Neural cell (in vitro differentiated cells): ENCODE measurements at regions not wholly inside any gene's neighbourhood (a gene's known extent, or its start where the extent isn't known, plus 50 kb on each side); places are given as distances from the start of the nearest gene placed in this dataset.

Experiments used
- H2AFZ ChIP-seq: fragments of 200-600, 300-800 bp; sonication (generic), shearing (Covaris generic); 2 replicates; pipeline ENCODE4 v1.6.0; 2014; ENCODE audit warnings: low read depth, mild to moderate bottlenecking, antibody characterized with exemption, low read length, moderate library complexity
- H3F3A ChIP-seq: fragments of 200-600 bp; shearing (Covaris generic); 2 replicates; pipeline ENCODE4 v1.6.1; 2016; ENCODE audit warnings: mild to moderate bottlenecking, moderate library complexity, mixed read lengths, antibody characterized with exemption, low read length; ENCODE audit not compliant: insufficient read depth, poor library complexity, severe bottlenecking
- H3K27ac ChIP-seq: fragments of 200-600, 300-800 bp; sonication (generic), shearing (Covaris generic); 2 replicates; pipeline ENCODE4 v1.5.1; 2014; ENCODE audit warnings: mild to moderate bottlenecking, low read length, moderate library complexity
- H3K27me3 ChIP-seq: fragments of 300-800, 200-600 bp; sonication (generic), shearing (Covaris generic); 2 replicates; pipeline ENCODE4 v1.6.0; 2014; ENCODE audit warnings: mild to moderate bottlenecking, low read depth, low read length, moderate library complexity; ENCODE audit not compliant: insufficient read depth
- H3K36me3 ChIP-seq: fragments of 300-800, 200-600 bp; sonication (generic), shearing (Covaris generic); 2 replicates; pipeline ENCODE4 v1.5.1; 2014; ENCODE audit warnings: mild to moderate bottlenecking, antibody characterized with exemption, low read length, moderate library complexity; ENCODE audit not compliant: insufficient read depth
- H3K4me2 ChIP-seq: fragments of 300-800, 200-600 bp; sonication (generic), shearing (Covaris generic); 2 replicates; pipeline ENCODE4 v1.6.0; 2014; ENCODE audit warnings: mild to moderate bottlenecking, low read length
- H3K4me3 ChIP-seq: fragments of 300-800, 200-600 bp; sonication (generic), shearing (Covaris generic); 2 replicates; pipeline ENCODE4 v1.5.1; 2014; ENCODE audit warnings: mild to moderate bottlenecking, low read length, moderate library complexity
- H3K79me2 ChIP-seq: fragments of 200-600 bp; shearing (Covaris generic); replicated peaks from 2 replicates; pipeline ENCODE4 v1.6.0; 2014; ENCODE audit warnings: mild to moderate bottlenecking, low read length, moderate library complexity; ENCODE audit not compliant: insufficient read depth
- H3K9ac ChIP-seq: fragments of 300-800, 200-600 bp; sonication (generic), shearing (Covaris generic); 2 replicates; pipeline ENCODE4 v1.6.1; 2016; ENCODE audit warnings: mild to moderate bottlenecking, low read length, mixed read lengths
- H3K9me2 ChIP-seq: fragments of 200-600 bp; shearing (Covaris generic); 2 replicates; pipeline ENCODE4 v1.6.1; 2016; ENCODE audit warnings: mild to moderate bottlenecking, low read length, mixed read lengths; ENCODE audit not compliant: insufficient read depth
- H3K9me3 ChIP-seq: fragments of 200-600, 300-800 bp; sonication (generic), shearing (Covaris generic); 2 replicates; pipeline ENCODE4 v1.6.1; 2016; ENCODE audit warnings: mild to moderate bottlenecking, mixed run types, low read length, moderate library complexity, mixed read lengths
- H4K20me1 ChIP-seq: fragments of 200-600 bp; shearing (Covaris generic); 2 replicates; pipeline ENCODE4 v1.6.1; 2016; ENCODE audit warnings: mild to moderate bottlenecking, mixed run types; ENCODE audit not compliant: insufficient read depth
- EP300 ChIP-seq: fragments of 450-650 bp; conservative IDR thresholded peaks from 2 replicates; pipeline ENCODE4 v1.6.1; 2014; ENCODE audit warnings: antibody characterized with exemption, mild to moderate bottlenecking, moderate library complexity; ENCODE audit not compliant: poor library complexity, severe bottlenecking
- EZH2 ChIP-seq: fragments of 200-600, 300-800 bp; shearing (Covaris generic), sonication (generic); IDR thresholded peaks from 2 replicates; pipeline ENCODE4 v1.6.1; 2014; ENCODE audit warnings: antibody characterized with exemption, low read length, borderline replicate concordance, mild to moderate bottlenecking; ENCODE audit not compliant: insufficient read depth, poor library complexity, severe bottlenecking
- MXI1 ChIP-seq: fragments of 450-650 bp; conservative IDR thresholded peaks from 2 replicates; pipeline ENCODE4 v1.6.1; 2014; ENCODE audit warnings: antibody characterized with exemption, mild to moderate bottlenecking; ENCODE audit not compliant: poor library complexity, severe bottlenecking
- POLR2AphosphoS5 ChIP-seq: IDR thresholded peaks from 2 replicates; pipeline ENCODE4 v1.6.1; 2012
- RAD21 ChIP-seq: fragments of 450-650 bp; conservative IDR thresholded peaks from 2 replicates; pipeline ENCODE4 v1.6.1; 2014; ENCODE audit warnings: antibody characterized with exemption, mild to moderate bottlenecking, moderate library complexity
- SMC3 ChIP-seq: fragments of 450-650 bp; conservative IDR thresholded peaks from 2 replicates; pipeline ENCODE4 v1.6.1; 2014; ENCODE audit warnings: antibody characterized with exemption, mild to moderate bottlenecking, moderate library complexity; ENCODE audit not compliant: poor library complexity
- TAF1 ChIP-seq: IDR thresholded peaks from 2 replicates; pipeline ENCODE4 v1.6.1; 2012; ENCODE audit warnings: low read depth
- TF ChIP-seq, protein P1 (sequence below): IDR thresholded peaks from 2 replicates; pipeline ENCODE4 v1.6.1; 2012; ENCODE audit warnings: borderline replicate concordance
- TF ChIP-seq, protein P2 (sequence below): fragments of 450-650 bp; IDR thresholded peaks from 2 replicates; pipeline ENCODE4 v1.5.1; 2014; ENCODE audit warnings: antibody characterized with exemption, mild to moderate bottlenecking, moderate library complexity; ENCODE audit not compliant: poor library complexity, severe bottlenecking

DNA sequence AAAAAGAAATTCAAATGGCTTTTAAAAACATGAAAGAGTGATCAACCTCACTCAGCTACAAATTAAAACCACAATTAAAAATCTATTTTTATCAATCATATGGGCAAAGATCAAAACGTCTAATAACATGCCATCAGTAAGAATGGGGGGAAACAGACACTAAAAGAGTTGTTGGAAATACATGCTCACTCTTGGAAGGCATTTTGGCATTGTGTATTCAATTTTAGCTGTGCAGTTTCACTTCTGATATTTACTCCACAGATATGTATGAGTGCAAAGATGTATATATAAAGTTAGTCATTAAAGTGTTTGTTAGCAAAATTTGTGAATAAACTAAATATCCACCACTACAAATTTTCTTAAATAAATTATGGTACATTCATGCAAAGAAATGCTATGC, 112.3 kb upstream of the TOP1 start:
- Histone ChIP-seq H3F3A (no peaks in the 10 kb centered on the region), H3K9me2 (no peaks in the 10 kb centered on the region), H4K20me1 (no peaks in the 10 kb centered on the region), H3K4me3 (no peak overlapping the region), H3K79me2 (no peaks in the 10 kb centered on the region), H2AFZ (no peak overlapping the region), H3K36me3 (no peaks in the 10 kb centered on the region), H3K9ac (no peak overlapping the region), H3K4me2 (no peak overlapping the region), H3K27me3 (no peaks in the 10 kb centered on the region), H3K27ac (no peak overlapping the region), H3K9me3 (no peaks in the 10 kb centered on the region)
- TF ChIP-seq, protein P1, sequence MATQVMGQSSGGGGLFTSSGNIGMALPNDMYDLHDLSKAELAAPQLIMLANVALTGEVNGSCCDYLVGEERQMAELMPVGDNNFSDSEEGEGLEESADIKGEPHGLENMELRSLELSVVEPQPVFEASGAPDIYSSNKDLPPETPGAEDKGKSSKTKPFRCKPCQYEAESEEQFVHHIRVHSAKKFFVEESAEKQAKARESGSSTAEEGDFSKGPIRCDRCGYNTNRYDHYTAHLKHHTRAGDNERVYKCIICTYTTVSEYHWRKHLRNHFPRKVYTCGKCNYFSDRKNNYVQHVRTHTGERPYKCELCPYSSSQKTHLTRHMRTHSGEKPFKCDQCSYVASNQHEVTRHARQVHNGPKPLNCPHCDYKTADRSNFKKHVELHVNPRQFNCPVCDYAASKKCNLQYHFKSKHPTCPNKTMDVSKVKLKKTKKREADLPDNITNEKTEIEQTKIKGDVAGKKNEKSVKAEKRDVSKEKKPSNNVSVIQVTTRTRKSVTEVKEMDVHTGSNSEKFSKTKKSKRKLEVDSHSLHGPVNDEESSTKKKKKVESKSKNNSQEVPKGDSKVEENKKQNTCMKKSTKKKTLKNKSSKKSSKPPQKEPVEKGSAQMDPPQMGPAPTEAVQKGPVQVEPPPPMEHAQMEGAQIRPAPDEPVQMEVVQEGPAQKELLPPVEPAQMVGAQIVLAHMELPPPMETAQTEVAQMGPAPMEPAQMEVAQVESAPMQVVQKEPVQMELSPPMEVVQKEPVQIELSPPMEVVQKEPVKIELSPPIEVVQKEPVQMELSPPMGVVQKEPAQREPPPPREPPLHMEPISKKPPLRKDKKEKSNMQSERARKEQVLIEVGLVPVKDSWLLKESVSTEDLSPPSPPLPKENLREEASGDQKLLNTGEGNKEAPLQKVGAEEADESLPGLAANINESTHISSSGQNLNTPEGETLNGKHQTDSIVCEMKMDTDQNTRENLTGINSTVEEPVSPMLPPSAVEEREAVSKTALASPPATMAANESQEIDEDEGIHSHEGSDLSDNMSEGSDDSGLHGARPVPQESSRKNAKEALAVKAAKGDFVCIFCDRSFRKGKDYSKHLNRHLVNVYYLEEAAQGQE, result no peak
- no peak for TF ChIP-seq EP300
- no peak for TF ChIP-seq SMC3
- TF ChIP-seq POLR2AphosphoS5, result no peak
- TF ChIP-seq EZH2, result no peak

DNA sequence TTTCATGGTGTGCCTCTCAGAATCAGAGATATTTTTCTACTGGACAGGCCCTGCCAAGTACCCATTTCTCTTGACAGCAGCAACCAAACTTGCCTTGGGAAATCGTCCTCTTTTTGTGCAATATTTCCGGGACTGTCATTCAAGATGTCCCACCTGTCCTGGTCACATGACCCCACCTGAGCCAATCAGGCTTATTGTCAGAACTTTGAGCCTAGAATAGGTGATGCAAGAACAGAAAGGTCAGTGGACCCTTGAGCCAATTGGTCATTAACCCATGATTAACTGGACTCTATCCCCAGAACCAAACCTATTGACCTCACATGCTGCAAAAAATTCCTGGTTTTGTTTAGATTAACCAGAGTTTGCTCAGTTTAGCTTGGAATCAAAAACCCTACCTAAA, 108.3 kb upstream of the TOP1 start:
- TF ChIP-seq POLR2AphosphoS5, result no peak
- TF ChIP-seq, protein P2, sequence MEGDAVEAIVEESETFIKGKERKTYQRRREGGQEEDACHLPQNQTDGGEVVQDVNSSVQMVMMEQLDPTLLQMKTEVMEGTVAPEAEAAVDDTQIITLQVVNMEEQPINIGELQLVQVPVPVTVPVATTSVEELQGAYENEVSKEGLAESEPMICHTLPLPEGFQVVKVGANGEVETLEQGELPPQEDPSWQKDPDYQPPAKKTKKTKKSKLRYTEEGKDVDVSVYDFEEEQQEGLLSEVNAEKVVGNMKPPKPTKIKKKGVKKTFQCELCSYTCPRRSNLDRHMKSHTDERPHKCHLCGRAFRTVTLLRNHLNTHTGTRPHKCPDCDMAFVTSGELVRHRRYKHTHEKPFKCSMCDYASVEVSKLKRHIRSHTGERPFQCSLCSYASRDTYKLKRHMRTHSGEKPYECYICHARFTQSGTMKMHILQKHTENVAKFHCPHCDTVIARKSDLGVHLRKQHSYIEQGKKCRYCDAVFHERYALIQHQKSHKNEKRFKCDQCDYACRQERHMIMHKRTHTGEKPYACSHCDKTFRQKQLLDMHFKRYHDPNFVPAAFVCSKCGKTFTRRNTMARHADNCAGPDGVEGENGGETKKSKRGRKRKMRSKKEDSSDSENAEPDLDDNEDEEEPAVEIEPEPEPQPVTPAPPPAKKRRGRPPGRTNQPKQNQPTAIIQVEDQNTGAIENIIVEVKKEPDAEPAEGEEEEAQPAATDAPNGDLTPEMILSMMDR, result no peak
- no peak for TF ChIP-seq EZH2
- no peak for TF ChIP-seq MXI1
- TF ChIP-seq SMC3, result no peak
- no peak for TF ChIP-seq TAF1
- TF ChIP-seq RAD21, result no peak
- TF ChIP-seq EP300, result no peak
- TF ChIP-seq, protein P1, result no peak
- Histone ChIP-seq H3K9me3 (no peaks in the 10 kb centered on the region), H3K9ac (no peak overlapping the region), H3K4me2 (no peak overlapping the region), H3K27me3 (no peaks in the 10 kb centered on the region), H3K4me3 (no peak overlapping the region), H3K36me3 (no peaks in the 10 kb centered on the region), H3K27ac (no peak overlapping the region), H4K20me1 (no peaks in the 10 kb centered on the region), H2AFZ (no peak overlapping the region), H3F3A (no peaks in the 10 kb centered on the region), H3K9me2 (no peaks in the 10 kb centered on the region), H3K79me2 (no peaks in the 10 kb centered on the region)
